Upper lobe of left lung (tissue), 4 donors: ENCODE measurements at regions not wholly inside any gene's neighbourhood (a gene's known extent, or its start where the extent isn't known, plus 50 kb on each side); places are given as distances from the start of the nearest gene placed in this dataset.

Experiments
- CTCF ChIP-seq, 6 experiments: fragments of 450-650 bp in 4 of 6; fragments of 200-600 bp in 2 of 6; sonication (generic) in 2 of 6; IDR thresholded peaks; one replicate each; pipeline ENCODE4 v1.5.1; 2016 to 2019; ENCODE audit warnings: antibody characterized with exemption in 6 of 6
- EP300 ChIP-seq, 4 donors: sonication (generic); formaldehyde crosslinking; IDR thresholded peaks; one replicate each; pipeline ENCODE4 v1.5.1; 2017; ENCODE audit warnings: antibody characterized with exemption in 4 of 4, control low read depth in 2 of 4
- POLR2AphosphoS5 ChIP-seq, 2 donors: sonication (generic); formaldehyde crosslinking; IDR thresholded peaks; one replicate each; pipeline ENCODE4 v1.5.1; 2017; ENCODE audit warnings: antibody characterized with exemption in 2 of 2

GRCh38 chr15:36265422-36265821, 314.0 kb upstream of the CDIN1 start:
- no peak for TF ChIP-seq CTCF (IDR thresholded peaks at IDR 0.05)
- TF ChIP-seq POLR2AphosphoS5 (IDR thresholded peaks at IDR 0.05) = no peak
- no peak for TF ChIP-seq EP300 (IDR thresholded peaks at IDR 0.05)
